HCT116 (cell line): ENCODE measurements at regions not wholly inside any gene's neighbourhood (a gene's known extent, or its start where the extent isn't known, plus 50 kb on each side); places are given as distances from the start of the nearest gene placed in this dataset.

Experiments used
- ATAC-seq: fragments of 200-7000 bp; cut with Tn5 transposase; 2 replicates; pipeline ENCODE4 v1.9.1; 2020; ENCODE audit warnings: mild to moderate bottlenecking, moderate library complexity
- BruUV-seq: library from RNA; stranded (reverse); fragments of 400-500 nt; replicated peaks from 2 replicates; lab custom pipeline; 2021; lab: Mats Ljungman, UMichigan
- CTCF ChIA-PET: fragments of 300-600 bp; sonication (Branson Sonifier 250); formaldehyde crosslinking; loops from one replicate; lab custom pipeline; 2021; ENCODE audit warnings: antibody characterized with exemption; lab: Charles Lee
- POLR2A ChIA-PET: fragments of 300-600, 350-600 bp; sonication (Branson Sonifier 250); formaldehyde crosslinking; loops from one replicate; lab custom pipeline; 2021; ENCODE audit warnings: antibody characterized with exemption; lab: Charles Lee
- RAD21 ChIA-PET, 2 experiments: fragments of 300-600 bp; sonication (Branson Sonifier 250); formaldehyde crosslinking; loops; one replicate each; lab custom pipeline; 2023; ENCODE audit warnings: low total read pairs in 2 of 2; ENCODE audit not compliant: uncharacterized antibody in 2 of 2, unreplicated experiment in 2 of 2, low non-redundant PET in 1 of 2; lab: Charles Lee
- DNase-seq: peaks from one replicate; pipeline ENCODE4 v3.0.0-alpha.2; 2010; ENCODE audit warnings: low read depth, low spot score
- H2AFZ ChIP-seq: fragments of 200-600 bp; shearing (Covaris generic), sonication (generic); 2 replicates; pipeline ENCODE4 v1.6.1; 2017; ENCODE audit warnings: low read depth, mixed run types, mixed read lengths, antibody characterized with exemption, low read length; ENCODE audit not compliant: poor library complexity, severe bottlenecking
- H3K27ac ChIP-seq: 2 replicates; pipeline ENCODE4 v1.5.1; 2012; ENCODE audit warnings: low read depth, low read length
- H3K27me3 ChIP-seq: fragments of 200-600 bp; sonication (generic); 2 replicates; pipeline ENCODE4 v1.6.1; 2016; ENCODE audit warnings: mixed run types, low read length, mixed read lengths; ENCODE audit not compliant: insufficient read depth
- H3K36me3 ChIP-seq, 2 experiments: fragments of 200-500 bp in 1 of 2; fragments of 200-600 bp in 1 of 2; sonication (Bioruptor generic) in 1 of 2; sonication (generic) in 1 of 2; 2 replicates each; pipeline versions ENCODE4 v1.5.1 to v1.6.1; 2014 to 2016; ENCODE audit warnings: low read length in 2 of 2, inconsistent platforms in 1 of 2, mixed read lengths in 1 of 2, mixed run types in 1 of 2; ENCODE audit not compliant: insufficient read depth in 2 of 2, control insufficient read depth in 1 of 2
- H3K4me1 ChIP-seq, 2 experiments: fragments of 200-600 bp in 1 of 2; sonication (generic) in 1 of 2; 2 replicates each; pipeline versions ENCODE4 v1.5.1 to v1.6.1; 2012 to 2017; ENCODE audit warnings: low read length in 2 of 2, inconsistent platforms in 1 of 2, mild to moderate bottlenecking in 1 of 2, mixed read lengths in 1 of 2, mixed run types in 1 of 2, moderate library complexity in 1 of 2; ENCODE audit not compliant: insufficient read depth in 2 of 2, control insufficient read depth in 1 of 2
- H3K4me2 ChIP-seq: fragments of 200-600 bp; sonication (generic); 2 replicates; pipeline ENCODE4 v1.6.1; 2017; ENCODE audit warnings: mixed run types, low read length, mixed read lengths
- H3K4me3 ChIP-seq, 2 experiments: fragments of 200-600 bp in 1 of 2; sonication (generic) in 1 of 2; replicated peaks in 1 of 2; 2 replicates each; pipeline ENCODE4 v1.5.1; 2011 to 2016; ENCODE audit warnings: low read length in 2 of 2, control low read depth in 1 of 2, low read depth in 1 of 2, mild to moderate bottlenecking in 1 of 2, mixed read lengths in 1 of 2, mixed run types in 1 of 2
- H3K79me2 ChIP-seq: fragments of 200-600 bp; sonication (generic); 2 replicates; pipeline ENCODE4 v1.6.1; 2017; ENCODE audit warnings: mild to moderate bottlenecking, mixed run types, low read length, moderate library complexity, mixed read lengths; ENCODE audit not compliant: insufficient read depth
- H3K9ac ChIP-seq: fragments of 200-600 bp; sonication (generic); 2 replicates; pipeline ENCODE4 v1.6.1; 2016; ENCODE audit warnings: low read length, mixed read lengths
- H3K9me2 ChIP-seq: fragments of 200-600 bp; sonication (generic), shearing (Covaris generic); 2 replicates; pipeline ENCODE4 v1.6.1; 2017; ENCODE audit warnings: mixed run types, mild to moderate bottlenecking, moderate library complexity; ENCODE audit not compliant: insufficient read depth
- H3K9me3 ChIP-seq, 2 experiments: fragments of 200-500 bp in 1 of 2; fragments of 200-600 bp in 1 of 2; sonication (Bioruptor generic) in 1 of 2; sonication (generic) in 1 of 2; 2 replicates each; pipeline ENCODE4 v1.6.1; 2014 to 2017; ENCODE audit warnings: low read length in 2 of 2, mixed read lengths in 2 of 2, inconsistent platforms in 1 of 2, low read depth in 1 of 2, mild to moderate bottlenecking in 1 of 2, mixed run types in 1 of 2, moderate library complexity in 1 of 2; ENCODE audit not compliant: control insufficient read depth in 1 of 2, insufficient read depth in 1 of 2
- H4K20me1 ChIP-seq: fragments of 200-600 bp; sonication (generic), shearing (Covaris generic); 2 replicates; pipeline ENCODE4 v1.6.1; 2017; ENCODE audit warnings: mixed run types, mild to moderate bottlenecking, moderate library complexity; ENCODE audit not compliant: insufficient read depth
- intact Hi-C: fragments of 100-400 bp; cut with micrococcal nuclease; formaldehyde crosslinking; loops from 2 replicates; pipeline ENCODE4 v1.10.0; 2022
- TF ChIP-seq, protein P1 (sequence below): IDR thresholded peaks from 2 replicates; pipeline ENCODE4 v1.6.1; 2011; ENCODE audit warnings: mild to moderate bottlenecking, low read length, moderate library complexity; ENCODE audit not compliant: insufficient replicate concordance; ENCODE audit errors: extremely low read depth
- TF ChIP-seq, protein P2 (sequence below), 3 experiments: fragments of 200-600 bp in 1 of 3; sonication (generic) in 1 of 3; IDR thresholded peaks in 2 of 3; conservative IDR thresholded peaks in 1 of 3; 2 replicates each; pipeline ENCODE4 v1.5.1; 2012 to 2017; ENCODE audit warnings: low read depth in 2 of 3, low read length in 2 of 3, antibody characterized with exemption in 1 of 3, borderline replicate concordance in 1 of 3, control low read depth in 1 of 3, mild to moderate bottlenecking in 1 of 3, mixed read lengths in 1 of 3, mixed run types in 1 of 3, moderate library complexity in 1 of 3; ENCODE audit not compliant: insufficient read depth in 1 of 3

DNA sequence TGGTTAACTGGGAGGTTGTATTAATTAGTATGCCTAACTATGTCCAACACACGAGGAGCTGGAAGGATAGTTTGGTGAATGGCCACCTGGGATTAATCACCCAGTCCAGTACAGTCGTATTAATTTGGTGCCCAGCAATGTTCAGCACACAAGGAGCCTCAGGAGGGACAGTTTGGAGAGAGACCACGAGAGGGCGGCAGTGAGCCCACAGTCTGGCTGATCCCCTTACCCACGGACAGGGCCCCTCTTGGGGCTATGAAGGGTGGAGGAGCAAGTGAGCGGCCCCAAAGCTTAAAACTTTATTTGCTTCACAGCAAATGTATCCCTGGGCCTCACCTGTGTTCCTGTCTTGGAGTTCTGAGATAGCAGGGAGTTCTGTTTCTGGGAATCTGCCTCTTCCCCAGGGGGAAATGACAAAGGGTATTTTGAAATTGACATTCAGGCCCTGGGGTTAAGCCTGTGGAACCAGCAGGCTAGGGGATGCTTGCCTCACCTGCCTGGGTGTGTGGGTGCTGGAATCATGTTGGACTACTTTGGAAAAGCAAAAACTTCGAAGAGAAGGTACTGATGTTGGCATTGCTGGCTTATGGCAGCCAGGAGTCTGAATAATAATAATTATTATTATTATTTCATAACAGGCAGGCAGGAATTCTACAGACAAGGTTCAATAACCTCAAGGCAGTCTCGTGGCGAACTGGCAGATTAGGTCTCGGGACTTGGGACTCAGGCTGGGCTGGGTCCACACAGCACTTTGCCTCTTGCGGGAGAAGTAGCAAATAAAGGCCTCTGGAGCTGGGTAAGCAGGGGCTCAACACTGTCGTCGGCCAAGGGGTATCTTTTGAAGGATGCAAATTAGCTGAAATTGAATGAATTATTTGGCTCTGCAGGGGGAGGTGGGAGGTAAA is 227.6 kb upstream of the ASIC2 start:
- no peak overlapping the region for H3K4me2 ChIP-seq
- ChIA-PET CTCF (no interaction called here), RAD21 (no interaction called here), POLR2A (no interaction called here)
- H3K27ac ChIP-seq, result no peak overlapping the region
- BruUV-seq, result no TSS peak
- H3K4me1 ChIP-seq, result no peaks in the 10 kb centered on the region
- no peak for DNase-seq
- H3K9me2 ChIP-seq, result no peaks in the 10 kb centered on the region
- H2AFZ ChIP-seq, result no peak overlapping the region
- H3K4me3 ChIP-seq, result no peak overlapping the region
- no peak overlapping the region for H3K9ac ChIP-seq
- no peaks in the 10 kb centered on the region for H3K36me3 ChIP-seq
- peak; percentile 44; the same call in 1 of the 2 replicates for ATAC-seq
- no peaks in the 10 kb centered on the region for H3K27me3 ChIP-seq
- no peaks in the 10 kb centered on the region for H3K79me2 ChIP-seq
- TF ChIP-seq, protein P1, sequence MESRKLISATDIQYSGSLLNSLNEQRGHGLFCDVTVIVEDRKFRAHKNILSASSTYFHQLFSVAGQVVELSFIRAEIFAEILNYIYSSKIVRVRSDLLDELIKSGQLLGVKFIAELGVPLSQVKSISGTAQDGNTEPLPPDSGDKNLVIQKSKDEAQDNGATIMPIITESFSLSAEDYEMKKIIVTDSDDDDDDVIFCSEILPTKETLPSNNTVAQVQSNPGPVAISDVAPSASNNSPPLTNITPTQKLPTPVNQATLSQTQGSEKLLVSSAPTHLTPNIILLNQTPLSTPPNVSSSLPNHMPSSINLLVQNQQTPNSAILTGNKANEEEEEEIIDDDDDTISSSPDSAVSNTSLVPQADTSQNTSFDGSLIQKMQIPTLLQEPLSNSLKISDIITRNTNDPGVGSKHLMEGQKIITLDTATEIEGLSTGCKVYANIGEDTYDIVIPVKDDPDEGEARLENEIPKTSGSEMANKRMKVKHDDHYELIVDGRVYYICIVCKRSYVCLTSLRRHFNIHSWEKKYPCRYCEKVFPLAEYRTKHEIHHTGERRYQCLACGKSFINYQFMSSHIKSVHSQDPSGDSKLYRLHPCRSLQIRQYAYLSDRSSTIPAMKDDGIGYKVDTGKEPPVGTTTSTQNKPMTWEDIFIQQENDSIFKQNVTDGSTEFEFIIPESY, result no peak
- TF ChIP-seq, protein P2, sequence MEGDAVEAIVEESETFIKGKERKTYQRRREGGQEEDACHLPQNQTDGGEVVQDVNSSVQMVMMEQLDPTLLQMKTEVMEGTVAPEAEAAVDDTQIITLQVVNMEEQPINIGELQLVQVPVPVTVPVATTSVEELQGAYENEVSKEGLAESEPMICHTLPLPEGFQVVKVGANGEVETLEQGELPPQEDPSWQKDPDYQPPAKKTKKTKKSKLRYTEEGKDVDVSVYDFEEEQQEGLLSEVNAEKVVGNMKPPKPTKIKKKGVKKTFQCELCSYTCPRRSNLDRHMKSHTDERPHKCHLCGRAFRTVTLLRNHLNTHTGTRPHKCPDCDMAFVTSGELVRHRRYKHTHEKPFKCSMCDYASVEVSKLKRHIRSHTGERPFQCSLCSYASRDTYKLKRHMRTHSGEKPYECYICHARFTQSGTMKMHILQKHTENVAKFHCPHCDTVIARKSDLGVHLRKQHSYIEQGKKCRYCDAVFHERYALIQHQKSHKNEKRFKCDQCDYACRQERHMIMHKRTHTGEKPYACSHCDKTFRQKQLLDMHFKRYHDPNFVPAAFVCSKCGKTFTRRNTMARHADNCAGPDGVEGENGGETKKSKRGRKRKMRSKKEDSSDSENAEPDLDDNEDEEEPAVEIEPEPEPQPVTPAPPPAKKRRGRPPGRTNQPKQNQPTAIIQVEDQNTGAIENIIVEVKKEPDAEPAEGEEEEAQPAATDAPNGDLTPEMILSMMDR (IDR thresholded peaks at IDR 0.05 in 2 of 3, conservative IDR thresholded peaks at IDR 0.05 in 1 of 3; ENCODE audit: borderline replicate concordance in 1 of 3, insufficient read depth in 1 of 3, low read depth in 2 of 3, low read length in 2 of 3), result peak in 2 of 3 experiments; percentile 65 to 67; a peak in 4 of 6 replicates
- no peaks in the 10 kb centered on the region for H4K20me1 ChIP-seq
- intact Hi-C loops, result no loop called here
- H3K9me3 ChIP-seq, result no peaks in the 10 kb centered on the region; a peak in 1 of 4 replicates
